ENCODE measurements at regions not wholly inside any gene's neighbourhood (a gene's known extent, or its start where the extent isn't known, plus 50 kb on each side); places are given as distances from the start of the nearest gene placed in this dataset.

- Histone ChIP-seq H3K4me1 (no peaks in the 10 kb centered on the region), H3K27me3 (no peaks in the 10 kb centered on the region), H3K4me3 (no peak overlapping the region), H3K36me3 (no peaks in the 10 kb centered on the region), H3K9me3 (peaks cover 0 to 40% (median 6%) of the 10 kb centered on the region in 11 donors), H3K27ac (no peak overlapping the region)
- no peak for ATAC-seq
- 82 to 84% methylated on average over 15 of the region's 15 CpGs for WGBS, 2 donors
- intact Hi-C loops (cut with DNase I), result no loop called here
- no peak for TF ChIP-seq CTCF (IDR thresholded peaks at IDR 0.05)
- DNase-seq, result no peak
These were observed 177.3 kb upstream of the RGMA start for GRCh38 chr15:93266291-93266690.

DNA sequence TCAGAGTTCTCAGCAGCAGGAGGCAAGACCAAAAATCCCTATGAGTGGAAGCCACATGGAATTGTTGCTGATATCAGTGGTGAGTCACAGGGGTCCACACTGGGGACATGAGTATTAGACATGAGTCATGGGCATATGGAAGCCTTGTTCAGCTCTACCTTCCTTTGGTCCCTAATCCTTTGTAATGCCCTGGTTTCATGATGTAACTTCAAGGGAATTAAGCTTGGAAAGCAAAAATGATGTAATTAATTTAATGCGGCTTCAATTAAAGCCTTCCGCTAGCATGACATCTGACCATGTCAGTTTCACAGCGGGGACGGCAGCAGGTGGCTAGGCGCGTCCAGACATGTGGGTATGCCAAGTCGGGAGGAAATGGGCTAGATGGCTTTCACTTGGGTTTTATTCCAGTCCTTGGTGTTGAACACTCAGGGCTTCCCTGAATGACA is 176.1 kb upstream of the RGMA start:
- Histone ChIP-seq H3K4me3 (no peak overlapping the region), H3K9me3 (peaks cover 0 to 29% (median 0%) of the 10 kb centered on the region in 11 donors), H3K27me3 (no peaks in the 10 kb centered on the region), H3K27ac (no peak overlapping the region), H3K36me3 (no peaks in the 10 kb centered on the region), H3K4me1 (no peaks in the 10 kb centered on the region)
- no peak for TF ChIP-seq CTCF (IDR thresholded peaks at IDR 0.05)
- intact Hi-C loops (cut with DNase I), result no loop called here
- no peak for DNase-seq
- 80 to 85% methylated on average over 7 of the region's 7 CpGs for whole genome bisulfite sequencing, 2 donors
- peak in 2 of 8 donors; percentile 50 to 83 for ATAC-seq

- H3K27ac ChIP-seq, result no peak overlapping the region
- peaks cover 0 to 13% (median 0%) of the 10 kb centered on the region in 11 donors for H3K9me3 ChIP-seq
- ATAC-seq (no peak), DNase-seq (no peak)
- H3K4me1 ChIP-seq, result peaks cover 0 to 10% (median 0%) of the 10 kb centered on the region in 9 donors
- no peaks in the 10 kb centered on the region for H3K27me3 ChIP-seq
- 81% methylated on average over 4 of the region's 4 CpGs for WGBS, 2 donors
- H3K36me3 ChIP-seq, result no peaks in the 10 kb centered on the region
- no peak overlapping the region for H3K4me3 ChIP-seq
- no peak for TF ChIP-seq CTCF (IDR thresholded peaks at IDR 0.05)
- intact Hi-C loops (cut with DNase I), result no loop called here
These were observed 172.8 kb upstream of the RGMA start for GRCh38 chr15:93261845-93262244.

DNA sequence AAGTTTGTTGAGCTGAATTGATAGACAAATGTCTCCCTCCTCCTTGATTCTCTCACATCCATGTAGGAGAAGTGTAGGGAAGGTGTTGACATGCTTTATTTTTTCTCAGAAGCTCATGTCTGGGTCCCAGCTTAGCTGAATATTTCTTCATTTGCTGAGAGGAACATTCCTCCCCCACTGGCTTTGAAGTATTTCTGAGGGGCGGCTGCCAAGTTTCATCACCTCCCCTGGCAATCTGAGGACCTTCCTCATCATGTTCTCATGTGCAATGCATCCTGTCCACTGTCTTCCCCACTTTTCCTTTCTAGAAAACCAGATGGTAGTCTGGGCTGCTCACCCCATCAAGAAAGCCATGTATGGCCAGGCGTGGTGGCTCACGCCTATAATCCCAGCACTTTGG is 168.9 kb upstream of the RGMA start:
- Histone ChIP-seq H3K27me3 (no peaks in the 10 kb centered on the region), H3K4me3 (no peak overlapping the region), H3K9me3 (no peaks in the 10 kb centered on the region), H3K36me3 (no peaks in the 10 kb centered on the region), H3K4me1 (peaks cover 0 to 15% (median 5%) of the 10 kb centered on the region in 9 donors), H3K27ac (no peak overlapping the region)
- no peak for TF ChIP-seq CTCF (IDR thresholded peaks at IDR 0.05)
- DNase-seq (no peak), ATAC-seq (no peak)
- 84 to 90% methylated on average over 3 of the region's 3 CpGs for WGBS, 2 donors
- intact Hi-C loops (cut with DNase I), result no loop called here

Measured in heart right ventricle (tissue), 16 donors.